ENCODE measurements at regions not wholly inside any gene's neighbourhood (a gene's known extent, or its start where the extent isn't known, plus 50 kb on each side); places are given as distances from the start of the nearest gene placed in this dataset.

- Histone ChIP-seq H3K4me3 (IDR thresholded peaks at IDR 0.05; ENCODE audit: insufficient read depth, low read depth, low read length) (no peak overlapping the region), H2AFZ (ENCODE audit: low read depth) (no peak overlapping the region), H3K27ac (no peak overlapping the region), H3K36me3 (ENCODE audit: insufficient read depth) (no peaks in the 10 kb centered on the region), H3K4me2 (no peak overlapping the region), H3K9ac (no peak overlapping the region), H3K27me3 (ENCODE audit: insufficient read depth, low read depth) (no peaks in the 10 kb centered on the region), H3K4me1 (ENCODE audit: low read depth, poor library complexity, severe bottlenecking) (no peaks in the 10 kb centered on the region), H3K79me2 (ENCODE audit: insufficient read depth, low read depth) (no peaks in the 10 kb centered on the region), H4K20me1 (ENCODE audit: insufficient read depth) (no peaks in the 10 kb centered on the region)
- TF ChIP-seq CTCF (conservative IDR thresholded peaks at IDR 0.05; ENCODE audit: low read depth, low read length) = no peak
Measured at GRCh38 chr4:175531405-175532091, 280.5 kb downstream of the GPM6A start.

- Histone ChIP-seq H3K4me3 (IDR thresholded peaks at IDR 0.05; ENCODE audit: insufficient read depth, low read depth, low read length) (no peak overlapping the region), H3K36me3 (ENCODE audit: insufficient read depth) (no peaks in the 10 kb centered on the region), H3K9ac (no peak overlapping the region), H3K4me2 (no peak overlapping the region), H4K20me1 (ENCODE audit: insufficient read depth) (no peaks in the 10 kb centered on the region), H2AFZ (ENCODE audit: low read depth) (no peak overlapping the region), H3K27ac (no peak overlapping the region), H3K4me1 (ENCODE audit: low read depth, poor library complexity, severe bottlenecking) (no peaks in the 10 kb centered on the region), H3K79me2 (ENCODE audit: insufficient read depth, low read depth) (no peaks in the 10 kb centered on the region), H3K27me3 (ENCODE audit: insufficient read depth, low read depth) (no peaks in the 10 kb centered on the region)
- peak; percentile 73 for TF ChIP-seq CTCF (conservative IDR thresholded peaks at IDR 0.05; ENCODE audit: low read depth, low read length)
Measured at GRCh38 chr4:175536852-175537453, 275.1 kb downstream of the GPM6A start.

GRCh38 chr4:175539498-175539897, 272.6 kb downstream of the GPM6A start:
- no peak for TF ChIP-seq CTCF (conservative IDR thresholded peaks at IDR 0.05; ENCODE audit: low read depth, low read length)

GRCh38 chr4:175540151-175540550, 271.9 kb downstream of the GPM6A start:
- Histone ChIP-seq H4K20me1 (ENCODE audit: insufficient read depth) (no peaks in the 10 kb centered on the region), H3K9ac (no peak overlapping the region), H3K27ac (no peak overlapping the region), H2AFZ (ENCODE audit: low read depth) (no peak overlapping the region), H3K4me3 (IDR thresholded peaks at IDR 0.05; ENCODE audit: insufficient read depth, low read depth, low read length) (no peak overlapping the region), H3K27me3 (ENCODE audit: insufficient read depth, low read depth) (no peaks in the 10 kb centered on the region), H3K79me2 (ENCODE audit: insufficient read depth, low read depth) (no peaks in the 10 kb centered on the region), H3K4me2 (no peak overlapping the region), H3K4me1 (ENCODE audit: low read depth, poor library complexity, severe bottlenecking) (no peaks in the 10 kb centered on the region), H3K36me3 (ENCODE audit: insufficient read depth) (no peaks in the 10 kb centered on the region)
- TF ChIP-seq CTCF (conservative IDR thresholded peaks at IDR 0.05; ENCODE audit: low read depth, low read length) = no peak

More at GRCh38 chr4:175539498-175539897, 272.6 kb downstream of the GPM6A start:
- Histone ChIP-seq H4K20me1 (ENCODE audit: insufficient read depth) (no peaks in the 10 kb centered on the region), H2AFZ (ENCODE audit: low read depth) (no peak overlapping the region), H3K9ac (no peak overlapping the region), H3K27me3 (ENCODE audit: insufficient read depth, low read depth) (no peaks in the 10 kb centered on the region), H3K4me2 (no peak overlapping the region), H3K4me1 (ENCODE audit: low read depth, poor library complexity, severe bottlenecking) (no peaks in the 10 kb centered on the region), H3K4me3 (IDR thresholded peaks at IDR 0.05; ENCODE audit: insufficient read depth, low read depth, low read length) (no peak overlapping the region), H3K79me2 (ENCODE audit: insufficient read depth, low read depth) (no peaks in the 10 kb centered on the region), H3K36me3 (ENCODE audit: insufficient read depth) (no peaks in the 10 kb centered on the region), H3K27ac (no peak overlapping the region)

Data from KMS-11 (cell line).